ENCODE measurements at regions not wholly inside any gene's neighbourhood (a gene's known extent, or its start where the extent isn't known, plus 50 kb on each side); places are given as distances from the start of the nearest gene placed in this dataset.

DNA sequence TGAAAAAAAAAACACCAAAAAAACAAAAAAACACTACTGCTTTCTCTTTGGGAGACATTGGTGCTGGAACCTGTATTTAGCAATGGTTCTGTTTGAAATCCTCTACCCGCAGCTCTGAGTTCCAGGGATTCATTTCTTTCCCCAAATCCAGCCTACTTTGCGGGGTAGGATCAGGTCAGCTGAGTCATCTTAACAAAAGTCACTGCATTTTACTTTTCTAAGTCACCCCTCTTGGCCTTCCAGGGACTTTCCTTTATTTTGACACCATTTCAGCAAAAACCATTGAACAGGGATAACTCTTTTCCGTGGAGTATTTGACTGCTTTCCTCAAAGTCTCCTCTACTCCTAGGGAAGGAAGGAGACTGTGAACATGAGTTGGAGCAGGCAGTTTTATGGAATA is 837.6 kb downstream of the MAFB start:
- no peak for DNase-seq

DNA sequence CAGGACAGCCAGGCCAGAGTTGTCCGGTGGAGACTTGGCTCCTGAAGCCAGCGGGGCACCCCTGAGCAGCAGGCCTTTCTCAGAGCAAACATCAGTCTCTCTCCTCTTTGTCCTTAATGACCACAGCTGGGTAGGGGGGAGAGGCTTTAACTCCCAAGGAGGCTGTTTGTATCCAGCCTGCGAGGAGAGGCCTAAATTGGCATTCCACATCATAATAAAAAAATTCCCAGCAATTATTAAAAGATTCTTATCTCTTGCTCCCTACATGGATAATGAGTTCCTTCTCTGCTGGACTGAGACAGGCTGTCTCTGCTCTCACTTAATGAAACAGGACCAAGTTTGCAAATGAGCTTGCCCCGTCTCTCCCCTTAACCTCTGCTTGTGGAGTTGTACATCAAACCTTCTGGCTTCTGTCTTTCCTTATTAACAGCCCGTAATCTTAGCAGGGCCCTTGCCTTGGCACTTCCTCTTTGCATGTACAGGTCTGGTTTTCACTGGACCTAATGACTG is 838.2 kb downstream of the MAFB start:
- DNase-seq = peak; percentile 89

DNA sequence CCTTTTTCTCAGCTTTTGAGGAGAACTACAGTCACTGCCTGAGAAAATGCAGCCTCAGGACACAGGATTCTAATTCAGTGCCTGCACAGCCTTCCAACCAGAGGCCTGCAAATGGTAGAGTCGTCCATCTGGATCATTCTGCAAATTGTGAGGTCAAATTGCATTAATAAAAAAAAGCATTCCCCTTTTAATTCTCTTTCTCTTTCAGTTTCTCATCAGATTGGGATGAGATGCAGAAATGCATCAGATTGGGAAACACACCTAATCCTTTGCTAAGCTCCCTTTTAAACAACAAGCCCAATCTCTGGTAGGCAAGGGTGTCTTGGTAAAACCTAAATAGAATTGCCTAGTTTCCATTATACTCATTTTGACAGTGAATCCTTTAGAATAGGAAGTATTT is 838.8 kb downstream of the MAFB start:
- DNase-seq = no peak

DNA sequence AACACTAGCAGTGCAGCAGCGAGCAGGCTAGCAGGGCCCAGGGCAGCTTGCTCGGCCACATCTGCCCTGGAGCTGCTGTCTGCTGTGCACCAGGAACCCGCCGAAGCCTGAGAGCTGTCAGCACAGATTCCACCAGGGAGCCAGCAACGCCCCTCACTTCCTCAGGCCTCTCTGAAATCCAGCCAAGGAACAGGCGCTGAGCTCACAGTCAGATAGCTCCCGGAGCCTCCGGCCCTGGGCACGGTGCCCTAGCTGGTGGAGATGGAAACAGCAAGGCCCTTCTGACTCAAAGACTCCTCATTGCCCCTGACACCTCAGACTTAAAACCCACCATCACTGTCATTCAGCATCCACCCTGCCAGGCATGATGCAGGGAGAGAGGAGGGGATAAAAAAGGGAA is 839.4 kb downstream of the MAFB start:
- peak; percentile 89 for DNase-seq

DNA sequence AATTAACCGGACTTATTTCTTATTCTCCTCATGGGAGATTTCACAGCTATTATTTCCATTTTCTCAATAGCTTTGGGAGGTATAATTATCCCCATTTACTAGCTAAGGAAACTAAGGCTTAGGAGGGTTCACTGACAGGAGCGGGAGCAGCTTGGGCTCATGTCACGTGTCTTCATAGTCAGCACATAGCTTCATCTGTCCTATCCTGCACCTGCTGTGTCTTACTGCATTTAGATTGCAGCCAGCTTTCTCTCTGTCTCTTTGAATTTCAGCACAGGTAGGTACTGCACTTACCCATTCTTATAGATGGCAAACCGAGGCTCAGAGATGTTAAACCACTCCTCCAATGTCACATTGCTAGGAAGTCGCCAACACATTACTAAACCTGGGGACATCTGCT is 839.9 kb downstream of the MAFB start:
- DNase-seq = peak; percentile 13

- peak; percentile 14 for DNase-seq
Observed at GRCh38 chr20:39839399-39840119, 849.5 kb downstream of the MAFB start.

DNA sequence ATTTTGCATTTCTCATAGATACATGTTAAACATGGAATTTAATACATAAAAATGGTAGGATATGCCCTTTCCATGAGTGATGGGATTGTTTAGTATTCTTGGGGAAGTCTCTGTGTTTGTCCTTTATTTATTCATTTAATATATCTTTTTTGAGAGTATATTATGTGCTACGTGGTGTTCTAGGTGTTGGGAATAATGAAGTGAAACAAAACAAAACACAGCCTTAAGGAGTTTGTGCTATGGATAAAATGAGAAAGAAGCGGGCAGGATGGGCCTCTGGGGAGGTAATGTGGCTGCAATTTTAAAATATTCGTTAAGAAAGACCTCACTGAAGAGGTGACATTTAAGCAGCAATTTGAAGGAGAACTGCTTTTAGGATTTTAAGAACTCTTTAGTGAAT is 851.5 kb downstream of the MAFB start:
- no peak for DNase-seq

- no peak for DNase-seq
Observed at GRCh38 chr20:39835130-39835842, 853.8 kb downstream of the MAFB start.

- DNase-seq = no peak
Observed at GRCh38 chr20:39830903-39831302, 858.1 kb downstream of the MAFB start.

- no peak for DNase-seq
Observed at GRCh38 chr20:39829661-39830060, 859.4 kb downstream of the MAFB start.

- peak; percentile 51 for DNase-seq
Observed at GRCh38 chr20:39829256-39829655, 859.8 kb downstream of the MAFB start.

DNA sequence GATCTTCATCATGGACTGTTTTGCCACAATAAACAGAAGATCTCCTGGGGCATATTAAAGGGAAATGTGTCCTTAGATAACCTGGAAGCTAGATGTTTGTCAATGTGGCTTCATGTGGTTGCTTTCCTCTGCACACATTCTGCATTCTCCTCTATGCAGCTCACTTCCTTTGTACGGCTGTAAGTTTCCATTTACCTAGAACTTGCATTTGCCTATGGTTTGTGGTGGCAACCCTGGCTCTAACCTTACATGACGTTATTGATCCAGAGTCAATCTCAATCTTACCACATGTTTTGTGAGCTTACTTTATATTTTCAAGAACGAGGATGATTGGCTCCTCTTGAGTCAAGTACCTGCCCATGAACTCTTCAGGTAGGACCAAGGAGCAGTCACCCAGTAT is 863.1 kb downstream of the MAFB start:
- DNase-seq = no peak

GRCh38 chr20:39825524-39825923 is 863.4 kb downstream of the DHX35 start:
- DNase-seq = peak; percentile 10

GRCh38 chr20:39823224-39823623 is 861.1 kb downstream of the DHX35 start:
- DNase-seq = no peak

DNA sequence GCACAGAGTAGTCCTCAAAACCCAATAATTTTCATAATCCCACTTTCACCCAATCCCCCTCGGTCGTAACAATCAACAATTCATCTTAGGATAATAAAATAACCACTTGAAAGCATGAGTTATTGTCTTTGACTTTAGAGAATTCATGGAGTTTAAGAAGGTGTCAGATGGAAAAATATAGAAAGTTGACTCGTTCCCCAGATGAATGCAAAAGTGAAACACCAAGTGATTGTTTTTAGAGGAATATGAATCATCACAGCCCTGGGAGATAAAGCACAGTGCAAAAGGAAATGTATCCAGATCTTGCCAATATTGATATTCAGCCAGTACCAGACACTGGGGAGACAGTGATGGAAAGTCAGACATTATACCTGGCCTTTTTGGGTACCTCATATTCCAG is 860.5 kb downstream of the DHX35 start:
- no peak for DNase-seq

GRCh38 chr20:39813190-39813829 is 851.2 kb downstream of the DHX35 start:
- no peak for DNase-seq

DNA sequence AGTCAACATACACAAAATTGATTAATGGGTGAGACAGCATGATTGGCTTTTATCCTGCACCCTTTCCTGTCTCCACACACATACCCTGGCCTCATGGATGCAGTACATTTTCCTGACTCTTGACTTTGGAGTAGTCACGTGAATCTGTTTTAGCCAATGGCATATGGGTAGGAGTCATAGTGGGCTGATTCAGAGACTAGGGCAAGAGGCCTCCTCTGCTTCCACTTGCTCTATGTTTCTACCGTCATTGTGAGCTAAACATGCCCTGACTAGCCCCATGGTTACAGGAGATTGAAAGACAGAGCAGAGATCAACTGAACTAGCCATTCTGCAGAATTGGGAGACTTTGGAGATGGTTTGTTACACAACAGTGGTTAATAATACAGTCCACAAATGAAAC is 850.0 kb downstream of the DHX35 start:
- DNase-seq = no peak

- DNase-seq = peak; percentile 59
Observed at GRCh38 chr20:39810309-39810708, 848.2 kb downstream of the DHX35 start.

DNA sequence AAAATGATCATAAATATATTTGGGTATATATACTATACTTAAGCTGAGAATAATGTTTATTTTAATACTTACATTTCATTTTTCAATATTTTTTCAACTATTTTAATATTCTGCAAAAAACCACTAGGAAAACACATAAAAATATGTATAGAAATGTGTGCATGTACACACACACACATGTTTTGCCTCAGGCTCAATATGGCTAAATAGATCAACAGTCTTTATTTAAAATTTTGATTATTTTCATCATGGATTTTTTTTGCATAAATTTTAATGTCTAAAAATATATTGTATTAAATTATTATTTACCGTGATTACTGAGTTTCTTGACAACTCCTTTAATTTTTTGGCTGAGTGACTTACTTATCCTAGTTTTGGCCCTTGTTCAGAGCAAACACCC is 846.5 kb downstream of the DHX35 start:
- no peak for DNase-seq

- DNase-seq = no peak
Observed at GRCh38 chr20:39800548-39800947, 838.4 kb downstream of the DHX35 start.

GRCh38 chr20:39800111-39800510 is 838.0 kb downstream of the DHX35 start:
- no peak for DNase-seq

DNA sequence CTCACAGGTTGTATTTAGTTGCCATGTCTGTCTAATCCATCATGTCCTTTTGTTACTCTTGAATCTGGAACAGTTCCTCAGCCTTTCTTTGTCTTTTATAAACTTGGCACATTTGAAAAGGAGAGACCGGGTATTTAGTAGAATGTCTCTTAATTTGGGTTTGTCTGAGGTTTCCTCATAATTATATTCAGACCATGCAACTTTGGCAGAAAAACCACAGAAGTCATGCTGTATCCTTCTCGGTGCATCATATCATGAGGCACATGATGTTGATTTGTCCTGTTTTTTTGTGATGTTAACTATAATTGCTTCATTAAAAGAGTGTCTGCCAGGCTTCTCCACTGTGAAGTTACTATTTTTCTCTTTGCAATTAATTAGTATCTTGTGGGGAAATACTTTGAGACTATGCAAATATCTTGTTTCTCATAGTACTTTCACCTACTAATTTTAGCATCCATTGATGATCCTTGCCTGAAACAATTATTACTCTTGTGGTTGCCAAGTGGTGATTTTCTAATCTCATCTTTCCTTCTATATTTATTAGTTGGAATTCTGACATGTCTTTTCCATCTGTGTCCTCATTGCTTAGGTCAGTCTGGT is 837.3 kb downstream of the DHX35 start:
- DNase-seq = no peak

Data from NCI-H69 (cell line).